HG02623 (cell line): ENCODE measurements at regions not wholly inside any gene's neighbourhood (a gene's known extent, or its start where the extent isn't known, plus 50 kb on each side); places are given as distances from the start of the nearest gene placed in this dataset.

Experiments used
- ATAC-seq: cut with Tn5 transposase; IDR thresholded peaks from one replicate; pipeline ENCODE4 v1.9.1; 2021; ENCODE audit warnings: moderate library complexity; ENCODE audit not compliant: unreplicated experiment

DNA sequence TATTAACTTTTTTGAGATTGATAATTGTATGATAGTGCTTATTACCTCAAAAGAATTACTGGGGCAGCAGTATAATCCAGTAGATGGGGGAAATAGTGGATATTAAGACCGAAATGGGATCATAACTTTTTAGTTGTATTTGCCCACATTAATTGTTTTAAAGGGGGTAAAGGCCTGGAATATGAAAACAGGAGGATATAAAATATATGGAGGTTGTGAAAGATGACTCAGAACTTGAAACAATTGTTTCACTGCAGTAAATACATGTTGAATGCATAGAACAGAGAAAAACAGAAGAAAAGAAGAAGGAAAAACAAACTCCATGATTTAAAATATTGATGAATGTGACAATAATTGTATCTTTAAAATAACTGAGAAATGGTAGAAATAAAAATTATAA lies 94.1 kb upstream of the VPREB1 start:
- no peak for ATAC-seq

DNA sequence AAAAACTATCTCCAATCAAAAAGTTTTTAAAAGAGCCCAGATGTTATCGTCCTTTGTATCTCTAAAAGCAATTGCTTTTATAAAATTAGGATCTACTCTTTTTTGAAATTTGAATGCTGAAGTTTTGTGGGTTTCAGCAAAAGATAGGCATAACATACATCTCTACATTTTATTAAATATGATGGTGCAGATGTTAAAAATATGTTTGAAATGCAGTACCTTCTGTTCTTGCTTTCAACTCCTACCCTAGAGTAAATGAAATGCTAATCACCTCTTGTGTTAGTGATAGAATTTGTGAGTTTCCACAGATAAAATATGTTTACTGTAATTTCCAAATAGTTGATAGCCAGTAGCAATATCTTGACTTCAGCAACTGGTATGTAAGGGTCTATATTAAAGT lies 95.7 kb upstream of the VPREB1 start:
- ATAC-seq: no peak

DNA sequence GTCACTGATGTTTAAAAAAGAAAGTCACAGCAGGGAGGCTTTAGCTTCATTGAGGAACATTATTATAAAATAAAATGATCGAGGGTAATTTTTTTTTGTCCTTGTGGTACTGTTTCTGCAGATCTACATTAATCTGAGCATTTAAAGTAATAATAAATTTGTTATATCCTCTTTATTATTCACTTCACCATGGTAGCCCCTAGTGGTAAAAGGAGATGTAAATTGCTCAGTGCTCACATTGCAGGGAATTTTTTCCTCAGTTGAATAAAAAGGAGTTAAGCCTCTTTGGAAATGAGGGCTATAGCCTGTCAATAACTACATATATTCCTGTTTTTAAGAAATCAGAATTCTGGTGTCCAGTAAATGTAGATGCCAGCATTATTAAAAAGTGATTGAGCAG lies 99.7 kb upstream of the VPREB1 start:
- ATAC-seq: no peak

DNA sequence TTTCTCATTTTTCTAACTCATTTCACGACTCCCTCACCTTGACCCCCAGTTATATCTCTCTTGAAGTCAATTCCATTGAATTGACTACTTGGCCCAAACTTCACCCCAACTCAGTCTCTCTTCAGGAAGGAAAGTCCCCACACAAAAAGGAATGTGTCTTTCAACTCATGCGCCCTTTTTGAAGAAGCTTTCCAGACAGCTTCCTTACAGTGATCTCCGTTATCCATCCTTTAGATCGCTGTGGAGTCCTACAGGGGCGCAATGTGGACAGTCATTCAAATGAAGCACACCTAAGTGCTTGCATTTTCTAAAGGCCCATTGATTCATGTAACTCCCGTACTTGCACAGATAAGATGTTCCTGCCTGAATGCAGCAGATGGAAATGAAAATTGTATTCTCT lies 101.1 kb upstream of the VPREB1 start:
- no peak for ATAC-seq

DNA sequence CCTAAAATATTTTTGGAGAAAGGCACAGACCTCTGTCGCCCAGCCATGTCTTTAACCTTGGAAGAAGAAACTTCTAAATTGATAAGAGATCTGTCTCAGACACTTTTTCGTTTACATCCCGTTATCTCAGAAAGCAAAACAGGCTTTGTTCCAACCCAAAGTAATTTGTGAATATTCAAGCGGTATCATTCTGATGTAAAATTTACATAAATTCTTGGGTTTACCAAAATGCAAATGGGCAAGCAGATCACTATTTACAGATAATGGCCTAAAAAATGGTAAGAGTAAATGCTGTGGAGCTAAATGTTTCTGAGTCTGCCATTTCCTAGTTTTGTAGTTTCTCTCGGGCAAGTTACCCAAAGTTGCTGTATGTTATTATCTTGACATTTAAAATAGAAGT lies 101.9 kb upstream of the VPREB1 start:
- no peak for ATAC-seq

DNA sequence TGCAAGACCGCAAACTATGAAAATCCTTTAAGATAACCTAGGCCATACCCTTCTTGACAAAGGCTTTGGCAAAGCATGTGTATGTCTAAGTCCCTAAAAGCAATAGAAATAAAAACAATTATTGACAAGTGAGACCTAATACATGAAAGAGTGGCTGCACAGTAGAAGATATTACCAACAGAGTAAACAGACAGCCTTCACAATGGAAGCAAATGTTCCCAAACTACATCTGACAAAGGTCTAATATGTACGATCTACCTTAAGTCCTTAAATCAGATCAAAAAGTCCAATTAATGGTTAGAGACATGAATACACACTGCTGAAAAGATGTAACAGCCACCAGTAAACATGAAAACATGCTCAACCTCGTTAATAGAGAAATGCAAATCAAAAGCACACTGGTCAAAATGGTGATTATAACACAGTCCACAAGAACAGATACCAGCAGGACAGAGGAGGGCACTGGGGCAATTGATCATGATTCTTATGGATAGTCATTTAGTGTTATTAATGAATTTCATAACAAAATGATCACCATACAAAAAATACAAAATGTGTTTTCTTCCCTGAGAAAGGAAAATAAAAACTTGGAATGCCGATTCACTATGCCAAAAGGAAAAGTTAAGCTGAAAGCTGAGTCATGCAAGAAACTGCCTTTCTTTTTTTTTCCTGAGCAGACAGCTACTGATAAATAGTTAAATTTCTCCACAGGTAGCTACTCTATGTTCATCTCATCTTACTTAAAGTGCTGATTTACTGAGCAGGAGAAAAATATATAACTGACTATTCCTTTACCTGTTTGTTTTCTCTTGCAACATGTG lies 102.6 kb upstream of the VPREB1 start:
- no peak for ATAC-seq

DNA sequence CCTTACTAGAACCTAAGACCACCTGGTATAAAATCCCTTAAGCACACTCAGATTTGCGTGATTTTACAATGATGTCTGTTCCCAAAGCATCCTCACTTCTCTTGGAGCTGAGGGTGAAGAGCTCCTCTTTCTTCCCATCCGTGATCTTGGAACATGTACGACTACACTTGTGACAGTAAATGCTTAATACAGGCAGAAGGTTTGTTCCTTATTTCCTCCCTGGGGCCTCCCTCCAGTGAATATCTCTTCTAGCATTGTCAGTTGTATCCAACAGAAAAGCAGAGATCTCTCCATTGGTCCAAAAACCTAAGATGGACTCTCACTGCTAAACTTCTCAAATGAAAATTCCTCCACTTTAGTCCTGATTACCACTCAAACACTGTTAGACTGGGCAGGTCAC lies 103.6 kb upstream of the VPREB1 start:
- ATAC-seq: no peak

DNA sequence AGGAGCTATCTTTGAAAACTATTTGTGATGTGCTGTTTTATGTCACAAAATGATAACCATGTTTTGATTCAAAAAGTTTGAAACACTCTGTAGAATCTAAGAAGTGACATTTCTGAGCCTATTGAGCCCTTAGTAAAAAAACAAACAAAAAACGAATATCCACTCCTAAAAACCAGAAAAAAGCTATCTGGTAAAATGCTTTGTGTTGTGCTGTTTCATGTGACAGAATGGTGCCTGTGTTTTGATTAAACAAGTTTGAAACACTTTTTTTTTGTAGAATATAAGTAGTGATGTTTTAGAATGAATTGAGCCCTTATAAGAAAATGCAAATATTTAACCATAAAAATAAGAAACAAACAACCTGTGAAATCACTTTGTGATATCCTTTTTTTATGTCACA lies 105.2 kb upstream of the VPREB1 start:
- ATAC-seq: no peak

DNA sequence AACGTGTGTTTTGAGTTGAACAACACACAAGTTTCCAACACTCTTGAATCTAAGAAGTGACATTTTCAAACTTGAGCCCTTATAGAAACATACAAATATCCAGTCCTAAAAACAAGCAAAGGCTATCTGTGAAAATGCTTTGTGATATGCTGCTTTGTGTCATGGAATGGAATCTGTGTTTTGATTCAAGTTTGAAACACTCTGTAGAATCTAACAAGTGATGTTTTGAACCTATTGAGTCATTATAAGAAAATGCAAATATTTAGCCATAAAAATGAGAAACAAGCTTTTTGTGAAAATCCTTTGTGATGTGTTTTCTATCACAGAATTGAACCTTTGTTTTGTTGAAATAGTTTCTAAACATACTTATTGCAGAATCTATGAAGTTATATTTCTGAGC lies 105.7 kb upstream of the VPREB1 start:
- ATAC-seq: no peak

DNA sequence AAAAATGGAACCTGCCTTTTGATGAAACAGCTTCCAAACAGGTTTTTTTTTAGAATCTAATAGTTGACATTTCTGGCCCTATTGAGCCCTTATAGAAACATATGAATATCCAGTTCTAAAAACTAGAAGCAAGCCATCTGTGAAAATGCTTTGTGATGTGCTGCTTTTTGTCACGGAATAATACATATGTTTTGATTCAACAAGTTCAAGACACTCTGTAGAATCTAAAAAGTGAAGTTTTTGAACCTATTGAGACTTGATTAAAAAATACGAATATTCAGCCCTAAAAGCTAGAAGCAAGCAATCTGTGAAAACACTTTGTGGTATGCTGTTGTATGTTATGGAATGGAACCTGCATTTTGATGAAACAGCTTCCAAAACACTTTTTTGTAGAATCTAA lies 106.7 kb upstream of the VPREB1 start:
- no peak for ATAC-seq

DNA sequence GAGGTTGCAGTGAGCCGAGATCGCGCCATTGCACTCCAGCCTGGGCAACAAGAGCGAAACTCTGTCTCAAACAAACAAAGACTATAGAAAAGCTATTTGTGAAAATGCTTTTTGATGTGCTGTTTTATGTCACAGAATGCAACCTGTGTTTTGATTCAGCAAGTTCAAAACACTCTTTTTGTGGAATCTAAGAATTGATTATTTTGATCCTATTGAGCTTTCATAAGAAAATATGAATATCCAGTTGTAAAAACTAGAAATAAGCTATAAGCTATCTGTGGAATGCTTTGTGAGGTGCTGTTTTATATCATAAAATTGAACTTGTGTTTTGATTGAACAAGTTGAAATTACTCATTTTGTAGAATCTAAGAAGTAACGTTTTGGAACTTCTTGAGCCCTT lies 110.7 kb upstream of the VPREB1 start:
- no peak for ATAC-seq

DNA sequence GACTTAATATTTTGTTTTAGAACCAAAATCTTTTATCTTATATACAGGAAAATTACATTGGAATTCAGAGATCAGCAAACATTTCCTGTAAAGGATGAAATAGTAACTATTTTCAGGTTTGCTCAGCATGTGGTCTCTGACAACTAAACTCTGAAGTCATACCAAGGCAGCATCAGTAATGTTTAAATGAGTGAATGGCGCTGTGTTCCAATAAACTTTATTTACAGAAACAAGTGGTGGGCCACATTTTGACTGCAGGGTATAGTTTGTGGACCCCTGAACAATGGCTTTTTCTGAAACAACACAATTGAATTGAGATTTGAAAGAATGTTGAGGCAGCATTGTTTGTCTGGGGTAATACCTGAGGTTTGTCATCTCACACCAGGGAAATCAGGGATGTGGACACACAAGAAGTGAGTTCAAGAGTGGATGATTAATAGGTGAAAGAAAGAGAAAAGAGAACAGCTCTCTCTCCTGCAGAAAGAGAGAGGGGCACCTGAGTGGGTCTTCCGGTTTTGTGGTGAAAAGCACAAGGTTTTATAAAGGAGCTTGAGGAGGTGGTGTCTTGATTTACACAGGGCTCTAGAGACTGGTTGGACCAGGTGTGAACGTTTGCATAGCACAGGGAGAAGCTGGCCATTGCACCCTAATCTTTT lies 113.5 kb upstream of the VPREB1 start:
- no peak for ATAC-seq

DNA sequence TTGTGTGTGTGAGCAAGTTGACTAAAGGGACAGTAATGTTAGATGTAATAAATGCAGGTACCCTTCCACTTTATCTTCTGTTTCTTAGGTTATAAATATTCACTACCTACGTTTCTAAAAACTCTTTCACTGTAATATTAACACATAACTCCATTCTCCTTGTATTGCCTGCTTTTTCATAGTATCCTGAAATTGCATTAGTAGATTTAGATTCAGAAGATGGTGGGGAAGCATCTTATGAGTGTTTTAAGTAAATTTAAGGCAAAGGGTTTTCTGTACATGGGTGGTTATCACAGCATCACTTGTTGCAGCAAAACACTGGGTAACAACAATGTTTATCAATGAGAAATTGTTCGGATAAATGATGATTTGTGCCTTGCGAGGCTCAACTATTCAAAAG lies 115.2 kb upstream of the VPREB1 start:
- no peak for ATAC-seq

DNA sequence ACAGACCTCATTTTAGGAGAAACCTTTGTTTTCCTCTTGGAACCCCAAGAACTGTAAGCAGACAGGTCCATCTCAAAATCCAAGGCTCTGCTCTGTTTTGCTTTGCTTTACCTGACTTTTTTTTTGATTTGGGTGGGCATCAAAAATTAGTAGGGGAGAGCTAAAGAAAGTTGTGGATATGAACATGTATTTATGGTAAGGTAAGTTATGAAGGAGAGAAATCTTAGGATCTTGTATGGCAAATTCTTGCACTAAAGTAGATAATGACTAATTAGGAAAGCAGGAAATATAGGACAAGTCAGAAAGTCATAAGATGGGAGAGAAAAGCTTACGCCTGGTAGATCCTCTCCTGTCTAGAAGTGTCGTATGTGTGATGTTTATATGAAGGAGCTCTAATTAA lies 116.1 kb upstream of the VPREB1 start:
- ATAC-seq: no peak

DNA sequence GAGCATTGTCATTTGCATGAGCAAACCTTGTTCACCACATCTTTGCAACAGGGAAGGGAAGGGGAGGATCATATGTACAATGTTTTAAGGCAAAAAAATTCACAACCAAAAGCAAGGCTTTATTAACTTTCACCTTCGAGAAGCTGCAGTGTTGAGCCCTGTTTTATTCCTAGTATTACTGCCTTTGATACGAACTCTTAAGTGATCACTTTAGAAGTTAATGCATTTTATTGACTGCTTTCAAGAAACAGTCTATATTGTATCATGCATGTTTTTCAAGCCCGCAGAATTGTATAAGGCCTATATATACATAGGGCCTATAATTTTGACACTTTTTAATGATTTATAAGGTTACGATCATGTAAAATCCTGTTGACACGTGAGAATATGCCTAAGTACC lies 117.5 kb upstream of the VPREB1 start:
- no peak for ATAC-seq

DNA sequence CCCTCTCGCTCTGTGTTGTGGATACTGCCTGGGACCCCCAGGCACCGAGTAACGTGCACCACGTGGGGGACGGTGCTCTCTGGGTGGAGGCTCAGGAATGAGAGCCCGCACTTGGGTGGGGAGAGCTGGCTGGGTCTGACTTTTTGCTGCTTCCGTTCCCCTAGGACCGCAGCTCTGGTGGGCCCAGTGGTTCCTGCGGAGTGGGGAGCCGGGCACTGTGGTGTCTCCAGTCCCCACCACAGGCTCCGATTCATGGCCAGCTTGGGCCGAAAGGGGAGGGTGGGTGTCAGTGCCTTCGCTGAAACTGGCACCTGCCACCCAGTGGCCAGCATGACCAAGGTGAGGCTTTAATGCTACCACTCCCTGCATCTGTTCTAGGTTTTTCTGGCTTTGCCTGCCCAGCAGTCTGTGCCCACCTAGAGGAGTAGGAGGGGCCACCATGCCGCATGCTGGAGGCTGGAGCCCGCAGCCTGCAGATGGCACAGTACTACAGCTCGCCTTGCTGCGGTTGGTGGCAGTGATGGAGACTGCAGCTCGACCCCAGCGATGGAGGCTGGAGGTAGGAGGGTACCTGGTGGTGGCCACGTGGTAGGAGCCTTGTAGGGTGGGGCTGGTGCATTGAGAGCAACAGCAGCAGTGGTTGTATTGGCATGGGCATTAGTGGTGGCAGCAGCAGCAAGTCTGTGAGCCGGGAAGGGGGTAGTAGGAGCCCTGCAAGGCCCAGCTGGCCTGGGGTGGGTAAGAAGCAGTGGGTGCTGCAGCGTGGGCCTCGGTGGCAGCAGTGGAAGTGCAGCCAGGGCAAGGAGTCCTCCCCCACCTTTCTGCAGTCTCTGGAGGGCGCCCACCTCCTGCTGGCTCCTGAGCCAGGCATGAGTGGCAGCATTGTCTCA lies 118.8 kb upstream of the VPREB1 start:
- no peak for ATAC-seq

DNA sequence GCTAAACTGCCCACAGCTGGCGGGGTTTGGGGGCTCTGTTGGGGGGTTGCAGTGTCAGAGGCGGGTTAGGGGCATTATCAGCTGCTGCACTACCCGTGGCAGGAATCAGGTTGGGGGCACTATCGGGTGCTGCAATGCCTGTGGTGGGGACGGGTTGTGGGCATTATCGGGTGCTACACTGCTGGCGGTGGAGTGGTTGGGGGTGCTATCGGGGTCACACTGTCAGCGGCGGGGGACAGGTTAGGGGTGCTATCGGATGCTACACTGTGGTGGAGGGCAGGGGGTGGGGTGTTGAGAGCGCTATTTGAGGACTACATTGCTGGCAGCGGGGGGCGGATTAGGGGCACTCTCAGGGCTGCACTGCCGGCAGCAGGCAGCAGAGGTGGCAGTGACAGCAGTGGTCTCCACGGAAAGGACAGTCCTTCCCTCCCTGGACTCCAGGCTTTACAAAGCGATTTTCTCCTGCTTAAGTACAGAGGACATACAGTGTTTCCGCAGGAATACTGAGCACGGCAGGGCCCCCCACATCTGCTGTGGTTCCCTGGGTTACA lies 119.5 kb upstream of the VPREB1 start:
- no peak for ATAC-seq

DNA sequence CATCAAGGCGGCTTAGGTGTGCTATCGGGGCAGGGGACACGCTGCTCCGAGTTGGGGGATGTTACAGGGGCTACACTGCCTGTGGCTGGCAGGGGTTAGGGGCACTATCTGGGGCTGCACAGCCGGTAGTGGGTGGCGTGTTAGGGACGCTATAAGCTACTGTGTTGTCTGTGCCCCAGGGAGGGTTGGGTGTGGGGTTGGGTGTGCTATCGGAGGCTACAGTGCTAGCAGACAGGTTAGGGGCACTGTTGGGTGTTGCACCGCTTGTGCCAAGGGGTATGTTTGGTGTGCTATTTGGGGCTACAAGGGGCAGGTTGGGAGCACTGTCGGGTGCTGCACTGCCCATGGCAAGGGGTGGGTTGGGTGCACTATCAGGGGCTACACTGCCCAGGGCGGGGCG lies 120.2 kb upstream of the VPREB1 start:
- no peak for ATAC-seq

DNA sequence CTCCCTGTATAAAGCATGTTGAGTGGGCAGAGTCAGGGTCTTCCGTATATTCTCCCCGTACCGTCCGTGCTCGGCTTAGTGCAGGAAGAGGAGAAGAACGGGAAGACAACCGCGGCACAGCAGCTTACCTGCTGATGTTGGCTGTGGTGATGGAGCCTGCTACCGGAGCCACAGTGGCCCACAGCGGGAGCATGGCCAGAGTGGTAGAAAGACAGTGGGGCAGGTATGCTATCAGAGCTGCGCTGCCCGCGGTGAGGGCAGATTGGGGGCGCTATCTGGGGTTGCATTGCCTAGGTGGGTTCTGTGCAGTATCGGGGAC lies 120.7 kb upstream of the VPREB1 start:
- no peak for ATAC-seq

DNA sequence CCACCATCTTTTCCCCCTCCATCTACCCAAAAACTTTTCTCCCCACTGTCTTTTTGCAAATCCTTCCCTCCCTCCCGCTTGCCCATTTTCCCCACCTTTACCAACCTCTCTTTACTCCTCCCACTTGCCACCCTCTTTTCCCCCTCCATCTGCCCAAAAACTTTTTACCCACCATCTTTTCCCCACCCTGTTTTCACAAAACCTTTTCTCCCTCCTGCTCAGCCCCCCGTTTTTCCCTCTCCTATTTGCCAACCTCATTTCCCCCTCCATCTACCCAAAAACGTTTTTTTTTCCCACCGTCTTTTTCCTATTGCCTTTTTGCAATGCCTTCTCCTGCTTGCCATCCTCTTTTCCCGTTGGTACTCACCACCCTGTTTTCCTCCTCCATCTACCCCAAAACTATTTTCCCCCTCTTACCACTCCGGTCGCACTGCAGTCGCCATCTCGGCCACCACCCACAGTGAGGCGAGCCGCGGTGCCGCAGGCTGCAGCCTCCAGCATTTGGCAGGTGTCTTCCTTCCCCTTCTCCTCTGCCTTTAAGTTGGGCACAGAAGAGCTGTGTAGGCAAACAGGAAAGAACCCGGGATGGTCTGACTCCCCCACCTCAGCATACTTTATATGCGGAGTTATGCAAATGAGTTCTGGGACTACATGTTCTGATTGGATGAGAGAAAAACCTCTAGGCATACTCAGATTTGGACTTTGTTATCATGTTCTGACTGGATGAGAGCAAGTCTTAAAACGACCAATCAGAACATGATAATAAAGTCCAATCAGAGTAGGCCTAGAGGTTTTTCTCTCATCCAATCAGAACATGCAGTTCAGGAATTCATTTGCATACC lies 121.2 kb upstream of the VPREB1 start:
- ATAC-seq: no peak
